Neuronal stem cell (in vitro differentiated cells): ENCODE measurements at regions not wholly inside any gene's neighbourhood (a gene's known extent, or its start where the extent isn't known, plus 50 kb on each side); places are given as distances from the start of the nearest gene placed in this dataset.

Source experiments
- DNase-seq: peaks from one replicate; pipeline ENCODE4 v3.0.0-alpha.2; 2013; ENCODE audit warnings: low spot score
- H2AFZ ChIP-seq: one replicate; pipeline ENCODE4 v1.6.1; 2013; ENCODE audit warnings: mild to moderate bottlenecking, low read length, inconsistent platforms
- H2AK5ac ChIP-seq: 2 replicates; pipeline ENCODE4 v1.6.1; 2013; ENCODE audit warnings: low read depth, mild to moderate bottlenecking, inconsistent platforms, low read length, moderate library complexity, mixed read lengths
- H2BK120ac ChIP-seq: 2 replicates; pipeline ENCODE4 v1.6.1; 2013; ENCODE audit warnings: low read depth, mild to moderate bottlenecking, inconsistent platforms, low read length, moderate library complexity, mixed read lengths
- H2BK12ac ChIP-seq: one replicate; pipeline ENCODE4 v1.6.1; 2013; ENCODE audit warnings: low read length, inconsistent platforms
- H2BK15ac ChIP-seq: 2 replicates; pipeline ENCODE4 v1.6.1; 2013; ENCODE audit warnings: mild to moderate bottlenecking, low read length, inconsistent platforms, mixed read lengths
- H2BK5ac ChIP-seq: one replicate; pipeline ENCODE4 v1.6.1; 2013; ENCODE audit warnings: inconsistent platforms, mild to moderate bottlenecking, low read length, moderate library complexity
- H3K14ac ChIP-seq: one replicate; pipeline ENCODE4 v1.6.1; 2013; ENCODE audit warnings: low read length, inconsistent platforms
- H3K18ac ChIP-seq: 2 replicates; pipeline ENCODE4 v1.6.1; 2013; ENCODE audit warnings: low read length, inconsistent platforms
- H3K23ac ChIP-seq: 2 replicates; pipeline ENCODE4 v1.6.1; 2013; ENCODE audit warnings: low read depth, mild to moderate bottlenecking, mixed read lengths, low read length, inconsistent platforms; ENCODE audit not compliant: poor library complexity
- H3K27ac ChIP-seq: replicated peaks from 3 replicates; pipeline ENCODE4 v1.5.1; 2013; ENCODE audit warnings: low read length, inconsistent platforms
- H3K27me3 ChIP-seq, 3 experiments: 2 replicates each; pipeline ENCODE4 v1.6.1; 2013; ENCODE audit warnings: low read length in 3 of 3, mild to moderate bottlenecking in 2 of 3, inconsistent platforms in 1 of 3, low read depth in 1 of 3, mixed read lengths in 1 of 3, moderate library complexity in 1 of 3; ENCODE audit not compliant: control insufficient read depth in 3 of 3, insufficient read depth in 3 of 3
- H3K36me3 ChIP-seq, 2 donors: replicated peaks in 1 of 2; 2 replicates each; pipeline ENCODE4 v1.6.1; 2013; ENCODE audit warnings: low read length in 2 of 2; ENCODE audit not compliant: control insufficient read depth in 2 of 2, insufficient read depth in 2 of 2
- H3K4ac ChIP-seq: 2 replicates; pipeline ENCODE4 v1.6.1; 2013; ENCODE audit warnings: inconsistent platforms, mild to moderate bottlenecking, low read length, moderate library complexity
- H3K4me1 ChIP-seq, 2 donors: 1 replicate in 1 of 2; 2 replicates in 1 of 2; pipeline ENCODE4 v1.6.1; 2013; ENCODE audit warnings: low read length in 2 of 2, low read depth in 1 of 2; ENCODE audit not compliant: control insufficient read depth in 2 of 2, insufficient read depth in 1 of 2
- H3K4me2 ChIP-seq: one replicate; pipeline ENCODE4 v1.6.1; 2013; ENCODE audit warnings: mild to moderate bottlenecking, low read length, inconsistent platforms; ENCODE audit not compliant: insufficient read depth, poor library complexity, severe bottlenecking
- H3K4me3 ChIP-seq, 2 donors: 2 replicates each; pipeline ENCODE4 v1.5.1; 2013; ENCODE audit warnings: low read length in 2 of 2, mild to moderate bottlenecking in 2 of 2, inconsistent platforms in 1 of 2, moderate library complexity in 1 of 2
- H3K79me1 ChIP-seq: one replicate; pipeline ENCODE4 v1.6.1; 2013; ENCODE audit warnings: low read depth, mild to moderate bottlenecking, inconsistent platforms, low read length, moderate library complexity
- H3K9ac ChIP-seq: one replicate; pipeline ENCODE4 v1.6.1; 2013; ENCODE audit warnings: mild to moderate bottlenecking, low read depth, low read length, inconsistent platforms; ENCODE audit not compliant: poor library complexity
- H3K9me3 ChIP-seq, 2 donors: replicated peaks in 1 of 2; 2 replicates each; pipeline versions ENCODE3 to v1.6.1; 2013; ENCODE audit warnings: low read length in 2 of 2, mild to moderate bottlenecking in 2 of 2, inconsistent platforms in 1 of 2, low read depth in 1 of 2, mixed read lengths in 1 of 2, moderate library complexity in 1 of 2; ENCODE audit not compliant: control insufficient read depth in 2 of 2, insufficient read depth in 1 of 2
- H4K8ac ChIP-seq: one replicate; pipeline ENCODE4 v1.6.1; 2013; ENCODE audit warnings: low read depth, mild to moderate bottlenecking, inconsistent platforms, low read length, moderate library complexity
- H4K91ac ChIP-seq: one replicate; pipeline ENCODE4 v1.6.1; 2013; ENCODE audit warnings: low read length, low read depth, mild to moderate bottlenecking, inconsistent platforms; ENCODE audit not compliant: poor library complexity
- WGBS, 2 donors: extraction: QIAGEN DNeasy Blood & Tissue Kit; methylation state at CpG; one replicate each; pipeline ENCODE4 v1.1.7; 2013; ENCODE audit warnings: missing lambda C conversion rate in 2 of 2, mixed read lengths in 1 of 2; ENCODE audit not compliant: insufficient read length in 2 of 2, insufficient replicate concordance in 1 of 2; ENCODE audit errors: extremely low coverage in 2 of 2; 5-methylcytosine and 5-hydroxymethylcytosine counted together

DNA sequence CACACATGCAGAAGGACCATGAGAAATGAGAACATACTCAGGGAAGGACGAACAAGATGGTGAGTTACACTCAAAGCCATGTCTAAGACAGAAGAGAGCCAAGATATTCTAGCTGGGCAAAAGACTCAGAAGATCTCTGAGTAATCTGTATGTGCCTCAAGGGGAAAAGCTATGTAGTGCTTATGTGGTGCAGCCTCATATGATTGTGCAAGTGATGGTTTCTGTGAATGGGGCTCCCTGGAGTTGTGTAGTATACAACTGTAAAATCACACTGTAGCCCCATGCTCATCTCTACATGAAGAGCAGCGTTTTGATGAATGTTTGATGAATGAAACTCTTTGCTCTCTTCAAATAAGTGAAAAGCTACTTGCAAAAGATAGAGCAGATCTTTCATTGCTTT lies 57.5 kb downstream of the OSR1 start:
- H4K91ac ChIP-seq: no peak overlapping the region
- no peak overlapping the region for H4K8ac ChIP-seq
- H3K27ac ChIP-seq: no peak overlapping the region
- H3K36me3 ChIP-seq: no peaks in the 10 kb centered on the region
- H3K18ac ChIP-seq: no peak overlapping the region
- no peak overlapping the region for H3K4me3 ChIP-seq
- DNase-seq: no peak
- H3K9me3 ChIP-seq: no peaks in the 10 kb centered on the region
- H2BK12ac ChIP-seq: no peak overlapping the region
- no peak overlapping the region for H2AFZ ChIP-seq
- peaks cover 0 to 3% of the 10 kb centered on the region in 2 donors for H3K4me1 ChIP-seq
- no peak overlapping the region for H3K4me2 ChIP-seq
- no peak overlapping the region for H2BK120ac ChIP-seq
- no peak overlapping the region for H3K23ac ChIP-seq
- WGBS, 2 donors: no CpG with 5 or more reads among the region's 2 CpGs
- H3K14ac ChIP-seq: no peak overlapping the region
- no peak overlapping the region for H2BK5ac ChIP-seq
- no peaks in the 10 kb centered on the region for H3K79me1 ChIP-seq
- H2BK15ac ChIP-seq: no peak overlapping the region
- H3K27me3 ChIP-seq: no peaks in the 10 kb centered on the region
- no peak overlapping the region for H2AK5ac ChIP-seq
- H3K4ac ChIP-seq: no peak overlapping the region
- no peak overlapping the region for H3K9ac ChIP-seq

DNA sequence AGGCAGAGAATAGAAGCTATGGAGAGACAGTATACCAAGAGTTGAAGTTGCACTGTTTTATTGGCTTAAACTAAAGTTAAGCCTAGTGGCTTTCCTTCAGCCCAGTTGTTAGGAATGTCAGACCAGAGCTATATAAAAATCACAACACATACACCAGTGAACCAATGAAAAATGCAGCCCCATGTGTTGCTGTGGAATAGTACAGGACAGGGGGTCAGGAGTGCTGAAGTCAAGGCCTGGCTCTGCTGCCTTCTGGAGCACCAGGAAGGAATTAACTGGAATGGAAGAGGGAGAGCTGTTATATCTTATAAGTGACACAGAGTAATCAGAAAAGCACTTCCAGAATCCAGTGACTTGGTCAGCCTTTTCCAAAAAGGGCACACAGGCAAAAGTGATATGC lies 58.9 kb downstream of the OSR1 start:
- Histone ChIP-seq H4K91ac (no peak overlapping the region), H3K23ac (no peak overlapping the region), H3K4me3 (no peak overlapping the region), H3K4me1 (peaks cover 0 to 3% of the 10 kb centered on the region in 2 donors), H3K4ac (no peak overlapping the region), H2BK12ac (no peak overlapping the region), H3K27me3 (no peaks in the 10 kb centered on the region), H3K79me1 (no peaks in the 10 kb centered on the region), H2BK15ac (no peak overlapping the region), H2AK5ac (no peak overlapping the region), H3K9me3 (no peaks in the 10 kb centered on the region), H3K27ac (no peak overlapping the region), H3K18ac (no peak overlapping the region), H2BK120ac (no peak overlapping the region), H3K36me3 (no peaks in the 10 kb centered on the region), H2AFZ (no peak overlapping the region), H2BK5ac (no peak overlapping the region), H3K9ac (no peak overlapping the region), H3K14ac (no peak overlapping the region), H3K4me2 (no peak overlapping the region), H4K8ac (no peak overlapping the region)
- DNase-seq: no peak

DNA sequence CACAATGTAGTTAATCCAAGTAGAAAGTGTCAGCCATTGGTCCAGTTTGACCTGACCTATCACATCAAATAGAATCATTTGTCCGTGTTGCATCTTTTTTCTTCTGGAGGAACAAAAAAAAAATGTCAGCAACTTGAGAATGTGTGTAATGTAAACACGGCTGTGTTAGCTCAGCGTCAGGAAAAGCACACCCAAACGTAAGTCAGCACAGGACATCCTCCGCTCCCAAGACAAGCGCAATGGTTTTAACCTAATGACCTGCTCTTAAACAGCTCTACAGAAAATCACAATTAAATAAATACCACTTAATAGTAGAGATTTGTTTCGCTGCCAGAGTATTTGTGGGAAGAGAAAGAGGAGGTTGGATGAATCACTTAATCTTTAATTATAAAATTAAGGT lies 59.4 kb downstream of the OSR1 start:
- Histone ChIP-seq H2AK5ac (no peak overlapping the region), H3K4ac (no peak overlapping the region), H3K18ac (no peak overlapping the region), H2BK5ac (no peak overlapping the region), H3K79me1 (no peaks in the 10 kb centered on the region), H4K91ac (no peak overlapping the region), H3K9me3 (no peaks in the 10 kb centered on the region), H3K9ac (no peak overlapping the region), H2BK12ac (no peak overlapping the region), H3K27ac (no peak overlapping the region), H4K8ac (no peak overlapping the region), H3K4me1 (peaks cover 0 to 3% of the 10 kb centered on the region in 2 donors), H3K14ac (no peak overlapping the region), H2BK15ac (no peak overlapping the region), H2BK120ac (no peak overlapping the region), H3K23ac (no peak overlapping the region), H3K4me3 (no peak overlapping the region), H3K36me3 (no peaks in the 10 kb centered on the region), H2AFZ (no peak overlapping the region), H3K27me3 (no peaks in the 10 kb centered on the region), H3K4me2 (no peak overlapping the region)
- no peak for DNase-seq
- no CpG with 5 or more reads among the region's 7 CpGs for whole genome bisulfite sequencing, 2 donors

DNA sequence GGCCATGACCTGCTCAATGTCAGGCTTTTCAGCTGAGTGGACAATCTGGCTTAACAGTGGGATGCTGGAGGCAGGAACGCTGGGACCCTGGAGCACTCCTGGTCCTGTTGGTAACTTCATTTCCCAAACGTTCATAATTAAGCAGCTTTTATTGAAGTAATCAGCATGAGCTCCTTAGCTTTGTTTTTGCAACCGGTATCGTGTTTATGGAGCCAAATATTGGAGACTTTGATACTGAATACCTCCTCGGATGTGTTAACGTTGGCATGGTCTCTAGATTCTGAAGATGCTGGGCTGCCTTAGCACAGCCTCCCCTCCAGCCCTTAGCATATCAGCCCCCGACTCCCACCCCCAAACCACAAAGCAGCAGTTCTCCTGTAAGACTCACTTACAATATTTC lies 60.7 kb downstream of the OSR1 start:
- no peaks in the 10 kb centered on the region for H3K27me3 ChIP-seq
- H3K9me3 ChIP-seq: no peaks in the 10 kb centered on the region
- H3K4me1 ChIP-seq: peaks cover 0 to 3% of the 10 kb centered on the region in 2 donors
- H2AK5ac ChIP-seq: no peak overlapping the region
- no peak overlapping the region for H2BK15ac ChIP-seq
- H3K36me3 ChIP-seq: no peaks in the 10 kb centered on the region
- H3K23ac ChIP-seq: no peak overlapping the region
- H3K79me1 ChIP-seq: no peaks in the 10 kb centered on the region
- WGBS, 2 donors: no CpG with 5 or more reads among the region's 7 CpGs
- H2AFZ ChIP-seq: no peak overlapping the region
- no peak overlapping the region for H3K9ac ChIP-seq
- no peak for DNase-seq
- H2BK120ac ChIP-seq: no peak overlapping the region
- H3K4me2 ChIP-seq: no peak overlapping the region
- no peak overlapping the region for H3K14ac ChIP-seq
- no peak overlapping the region for H4K91ac ChIP-seq
- H2BK12ac ChIP-seq: no peak overlapping the region
- no peak overlapping the region for H3K4ac ChIP-seq
- no peak overlapping the region for H2BK5ac ChIP-seq
- no peak overlapping the region for H3K18ac ChIP-seq
- no peak overlapping the region for H3K4me3 ChIP-seq
- H4K8ac ChIP-seq: no peak overlapping the region
- H3K27ac ChIP-seq: no peak overlapping the region
